A673 (cell line): ENCODE measurements at regions not wholly inside any gene's neighbourhood (a gene's known extent, or its start where the extent isn't known, plus 50 kb on each side); places are given as distances from the start of the nearest gene placed in this dataset.
A peak's percentile ranks its signal among the peaks of the same experiment; 100 is the strongest.
"Not testable (repeated sequence)": the region's sequence is repeated elsewhere in the genome, so short reads cannot be mapped to it uniquely, and the experiment has no call there.

Experiments
- BruUV-seq: library from RNA; stranded (reverse); fragments of 400-500 nt; replicated peaks from 2 replicates; lab custom pipeline; 2021; lab: Mats Ljungman, UMichigan
- CTCF ChIA-PET: fragments of 300-600 bp; sonication (Branson Sonifier 250); formaldehyde crosslinking; loops from one replicate; lab custom pipeline; 2022; ENCODE audit warnings: antibody characterized with exemption; lab: Charles Lee
- POLR2A ChIA-PET: fragments of 300-600 bp; sonication (Branson Sonifier 250); formaldehyde crosslinking; loops from one replicate; lab custom pipeline; 2022; ENCODE audit warnings: antibody characterized with exemption; ENCODE audit not compliant: low non-redundant PET; lab: Charles Lee
- DNase-seq: peaks from one replicate; pipeline ENCODE4 v3.0.0-alpha.2; 2015; ENCODE audit warnings: low spot score
- H3K27ac ChIP-seq: fragments of 200-600 bp; sonication (generic); 2 replicates; pipeline ENCODE4 v1.5.1; 2016; ENCODE audit warnings: mixed run types, low read depth, mild to moderate bottlenecking, mixed read lengths, antibody characterized with exemption, low read length; ENCODE audit not compliant: poor library complexity, severe bottlenecking
- H3K27me3 ChIP-seq: fragments of 200-600 bp; sonication (generic); replicated peaks from 2 replicates; pipeline ENCODE4 v1.6.1; 2017; ENCODE audit warnings: mixed run types, low read depth, mild to moderate bottlenecking, mixed read lengths, antibody characterized with exemption, low read length; ENCODE audit not compliant: insufficient read depth, poor library complexity
- H3K36me3 ChIP-seq: fragments of 200-600 bp; sonication (generic); 2 replicates; pipeline ENCODE4 v1.6.1; 2016; ENCODE audit warnings: mixed run types, mild to moderate bottlenecking, mixed read lengths, antibody characterized with exemption, low read length; ENCODE audit not compliant: insufficient read depth, poor library complexity, severe bottlenecking
- H3K4me1 ChIP-seq: fragments of 200-600 bp; sonication (generic); 2 replicates; pipeline ENCODE4 v1.6.1; 2017; ENCODE audit warnings: mixed run types, mild to moderate bottlenecking, mixed read lengths, antibody characterized with exemption, low read length; ENCODE audit not compliant: insufficient read depth, poor library complexity, severe bottlenecking
- H3K4me3 ChIP-seq: fragments of 200-600 bp; sonication (generic); 2 replicates; pipeline ENCODE4 v1.5.1; 2016; ENCODE audit warnings: low read depth, mixed run types, mild to moderate bottlenecking, mixed read lengths, low read length; ENCODE audit not compliant: poor library complexity, severe bottlenecking
- H3K9me3 ChIP-seq: fragments of 200-600 bp; sonication (generic); 2 replicates; pipeline ENCODE4 v1.6.1; 2016; ENCODE audit warnings: mixed run types, low read depth, mild to moderate bottlenecking, mixed read lengths, antibody characterized with exemption, low read length; ENCODE audit not compliant: poor library complexity, severe bottlenecking
- CTCF ChIP-seq: fragments of 300-800, 200-600 bp; sonication (generic); conservative IDR thresholded peaks from 2 replicates; pipeline ENCODE4 v1.5.1; 2017; ENCODE audit warnings: low read depth, mild to moderate bottlenecking, antibody characterized with exemption, low read length, moderate library complexity, mixed read lengths
- EZH2 ChIP-seq: fragments of 200-600 bp; sonication (generic); IDR thresholded peaks from 2 replicates; pipeline ENCODE4 v1.6.1; 2017; ENCODE audit warnings: borderline replicate concordance, low read depth, mild to moderate bottlenecking, mixed read lengths, antibody characterized with exemption, low read length; ENCODE audit not compliant: poor library complexity, severe bottlenecking
- intact Hi-C: fragments of 100-400 bp; cut with micrococcal nuclease; formaldehyde crosslinking; loops from one replicate; pipeline ENCODE4 v1.10.0; 2022; ENCODE audit not compliant: unreplicated experiment

- Histone ChIP-seq H3K4me3 (no peak overlapping the region), H3K4me1 (peaks cover 19% of the 10 kb centered on the region), H3K9me3 (no peaks in the 10 kb centered on the region), H3K27me3 (no peaks in the 10 kb centered on the region), H3K27ac (no peak overlapping the region), H3K36me3 (no peaks in the 10 kb centered on the region)
- DNase-seq = no peak
- TF ChIP-seq CTCF (no peak), EZH2 (no peak)
- ChIA-PET CTCF (no interaction called here), POLR2A (no interaction called here)
- no TSS peak for BruUV-seq
- intact Hi-C loops = no loop called here
Measured at GRCh38 chr5:17852111-17852510, 217.9 kb downstream of the TAF11L14 start.

GRCh38 chr5:17852740-17853139 lies 218.5 kb downstream of the TAF11L14 start:
- peaks cover 19% of the 10 kb centered on the region for H3K4me1 ChIP-seq
- no peak overlapping the region for H3K4me3 ChIP-seq
- H3K27ac ChIP-seq = no peak overlapping the region
- TF ChIP-seq EZH2 = no peak
- no peak for TF ChIP-seq CTCF
- H3K36me3 ChIP-seq = no peaks in the 10 kb centered on the region
- ChIA-PET POLR2A (no interaction called here), CTCF (no interaction called here)
- BruUV-seq = no TSS peak
- H3K27me3 ChIP-seq = no peaks in the 10 kb centered on the region
- H3K9me3 ChIP-seq = no peaks in the 10 kb centered on the region
- no peak for DNase-seq
- intact Hi-C loops = no loop called here

GRCh38 chr5:17854901-17855300 lies 220.6 kb downstream of the TAF11L14 start:
- ChIA-PET CTCF (no interaction called here), POLR2A (no interaction called here)
- H3K27ac ChIP-seq = no peak overlapping the region
- DNase-seq = no peak
- no peak overlapping the region for H3K4me3 ChIP-seq
- H3K9me3 ChIP-seq = no peaks in the 10 kb centered on the region
- H3K36me3 ChIP-seq = no peaks in the 10 kb centered on the region
- no peak for TF ChIP-seq EZH2
- BruUV-seq = no TSS peak
- H3K27me3 ChIP-seq = no peaks in the 10 kb centered on the region
- intact Hi-C loops = no loop called here
- peaks cover 7% of the 10 kb centered on the region for H3K4me1 ChIP-seq

- no peak for DNase-seq
- intact Hi-C loops = no loop called here
- H3K27me3 ChIP-seq = no peaks in the 10 kb centered on the region
- H3K9me3 ChIP-seq = no peaks in the 10 kb centered on the region
- ChIA-PET POLR2A (no interaction called here), CTCF (no interaction called here)
- no peaks in the 10 kb centered on the region for H3K4me1 ChIP-seq
- H3K36me3 ChIP-seq = no peaks in the 10 kb centered on the region
- H3K4me3 ChIP-seq = no peak overlapping the region
- no TSS peak for BruUV-seq
- TF ChIP-seq CTCF (no peak), EZH2 (no peak)
- no peak overlapping the region for H3K27ac ChIP-seq
Measured at GRCh38 chr5:17860660-17861315, 226.5 kb downstream of the TAF11L14 start.

GRCh38 chr5:17864903-17865302 lies 230.6 kb downstream of the TAF11L14 start:
- H3K4me3 ChIP-seq, intact Hi-C loops, H3K27me3 ChIP-seq, BruUV-seq, H3K36me3 ChIP-seq, CTCF ChIA-PET, H3K4me1 ChIP-seq, POLR2A ChIA-PET, H3K9me3 ChIP-seq, H3K27ac ChIP-seq: not testable (repeated sequence)
- DNase-seq = peak; percentile 11
